GM12874 (cell line): ENCODE measurements at regions not wholly inside any gene's neighbourhood (a gene's known extent, or its start where the extent isn't known, plus 50 kb on each side); places are given as distances from the start of the nearest gene placed in this dataset.

Source experiments
- TF ChIP-seq, protein P1 (sequence below): IDR thresholded peaks from 2 replicates; pipeline ENCODE4 v1.5.1; 2011; ENCODE audit warnings: low read depth, mild to moderate bottlenecking, control low read depth, low read length, moderate library complexity; ENCODE audit not compliant: insufficient read depth

DNA sequence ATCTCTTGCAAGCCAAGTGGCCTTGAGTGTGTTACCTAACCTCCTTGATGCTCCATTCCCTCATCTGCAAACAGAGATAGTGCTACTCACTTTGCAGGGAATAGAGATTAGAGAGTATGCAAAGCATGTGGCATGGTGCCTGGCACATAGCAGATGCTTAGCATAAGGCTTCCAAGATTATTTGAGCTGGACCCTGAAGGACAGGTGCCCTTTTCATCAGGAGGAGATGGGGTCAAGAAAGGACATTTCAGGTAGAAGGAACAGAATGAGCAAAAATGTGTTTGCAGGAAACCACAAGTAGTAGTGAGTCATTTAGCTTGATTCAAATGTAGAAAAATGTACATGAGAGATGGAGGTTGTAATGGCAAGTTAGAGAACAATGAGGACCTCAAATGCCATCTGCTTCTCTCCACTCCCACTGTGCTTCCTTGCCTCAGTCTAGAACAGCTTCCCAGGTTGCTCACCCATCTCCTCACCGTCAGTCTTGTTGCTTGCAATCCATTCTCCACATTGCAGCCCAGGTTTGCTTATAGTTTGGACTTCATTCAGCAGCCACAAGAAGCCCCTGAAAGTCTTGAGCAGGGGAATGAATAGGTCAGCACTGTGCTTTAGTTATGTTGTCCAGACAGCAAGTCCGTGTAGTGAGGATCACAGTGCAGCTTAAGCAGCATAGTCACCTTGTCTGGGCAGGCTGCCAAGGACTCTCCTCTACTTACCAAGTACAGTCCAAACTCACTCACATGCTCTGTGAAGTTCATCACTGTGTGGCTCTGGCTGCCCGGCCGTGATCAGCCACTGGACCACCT lies 536.3 kb upstream of the CCDC196 start:
- TF ChIP-seq, protein P1, sequence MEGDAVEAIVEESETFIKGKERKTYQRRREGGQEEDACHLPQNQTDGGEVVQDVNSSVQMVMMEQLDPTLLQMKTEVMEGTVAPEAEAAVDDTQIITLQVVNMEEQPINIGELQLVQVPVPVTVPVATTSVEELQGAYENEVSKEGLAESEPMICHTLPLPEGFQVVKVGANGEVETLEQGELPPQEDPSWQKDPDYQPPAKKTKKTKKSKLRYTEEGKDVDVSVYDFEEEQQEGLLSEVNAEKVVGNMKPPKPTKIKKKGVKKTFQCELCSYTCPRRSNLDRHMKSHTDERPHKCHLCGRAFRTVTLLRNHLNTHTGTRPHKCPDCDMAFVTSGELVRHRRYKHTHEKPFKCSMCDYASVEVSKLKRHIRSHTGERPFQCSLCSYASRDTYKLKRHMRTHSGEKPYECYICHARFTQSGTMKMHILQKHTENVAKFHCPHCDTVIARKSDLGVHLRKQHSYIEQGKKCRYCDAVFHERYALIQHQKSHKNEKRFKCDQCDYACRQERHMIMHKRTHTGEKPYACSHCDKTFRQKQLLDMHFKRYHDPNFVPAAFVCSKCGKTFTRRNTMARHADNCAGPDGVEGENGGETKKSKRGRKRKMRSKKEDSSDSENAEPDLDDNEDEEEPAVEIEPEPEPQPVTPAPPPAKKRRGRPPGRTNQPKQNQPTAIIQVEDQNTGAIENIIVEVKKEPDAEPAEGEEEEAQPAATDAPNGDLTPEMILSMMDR: no peak

DNA sequence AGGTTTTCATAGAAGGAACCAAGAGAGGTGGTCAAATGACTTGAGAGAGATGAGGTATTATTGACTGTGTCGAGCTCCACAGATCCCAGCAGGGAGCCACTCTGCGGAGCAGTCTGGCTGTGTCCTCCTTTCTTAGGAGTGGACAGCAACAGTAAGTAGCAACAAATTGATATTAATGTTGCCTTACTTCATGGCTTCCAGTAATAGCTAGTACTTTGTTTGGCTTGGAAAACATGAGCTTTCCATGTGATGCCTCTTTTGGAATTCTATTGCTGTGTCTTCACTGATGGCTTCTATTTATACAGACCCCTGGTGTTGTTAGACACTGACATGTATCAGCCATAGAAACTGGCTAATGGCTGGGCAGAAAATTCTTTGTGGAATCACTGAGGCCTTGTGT lies 531.2 kb upstream of the CCDC196 start:
- TF ChIP-seq, protein P1: no peak

DNA sequence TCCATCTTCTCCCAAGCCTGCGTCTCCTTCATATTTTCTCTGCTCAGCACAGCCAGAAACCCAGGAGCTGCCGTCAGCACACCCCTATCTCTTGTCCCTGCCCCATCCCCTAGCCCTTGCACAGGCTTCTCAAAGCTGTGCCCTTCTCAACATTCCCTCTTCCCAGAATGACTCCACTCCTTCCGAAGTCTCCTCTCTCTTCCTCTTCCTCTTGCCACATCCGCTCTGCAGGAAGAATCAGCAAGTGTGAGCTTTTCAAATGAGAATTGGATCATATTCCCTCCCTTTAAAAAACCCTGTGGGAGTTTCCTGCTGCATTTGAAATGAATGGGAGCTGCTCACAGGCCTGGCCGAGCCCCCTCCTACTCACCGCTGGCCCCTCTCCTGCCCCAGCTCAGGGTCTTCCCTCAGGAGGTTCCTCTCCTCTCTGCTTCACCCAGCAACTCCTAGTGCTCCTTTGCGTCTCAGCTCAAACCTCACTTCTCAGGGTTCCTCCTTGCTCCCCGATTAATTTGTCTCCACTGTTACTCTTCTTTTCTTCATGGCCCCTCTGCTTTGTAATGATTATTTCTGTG lies 528.5 kb upstream of the CCDC196 start:
- TF ChIP-seq, protein P1: no peak

DNA sequence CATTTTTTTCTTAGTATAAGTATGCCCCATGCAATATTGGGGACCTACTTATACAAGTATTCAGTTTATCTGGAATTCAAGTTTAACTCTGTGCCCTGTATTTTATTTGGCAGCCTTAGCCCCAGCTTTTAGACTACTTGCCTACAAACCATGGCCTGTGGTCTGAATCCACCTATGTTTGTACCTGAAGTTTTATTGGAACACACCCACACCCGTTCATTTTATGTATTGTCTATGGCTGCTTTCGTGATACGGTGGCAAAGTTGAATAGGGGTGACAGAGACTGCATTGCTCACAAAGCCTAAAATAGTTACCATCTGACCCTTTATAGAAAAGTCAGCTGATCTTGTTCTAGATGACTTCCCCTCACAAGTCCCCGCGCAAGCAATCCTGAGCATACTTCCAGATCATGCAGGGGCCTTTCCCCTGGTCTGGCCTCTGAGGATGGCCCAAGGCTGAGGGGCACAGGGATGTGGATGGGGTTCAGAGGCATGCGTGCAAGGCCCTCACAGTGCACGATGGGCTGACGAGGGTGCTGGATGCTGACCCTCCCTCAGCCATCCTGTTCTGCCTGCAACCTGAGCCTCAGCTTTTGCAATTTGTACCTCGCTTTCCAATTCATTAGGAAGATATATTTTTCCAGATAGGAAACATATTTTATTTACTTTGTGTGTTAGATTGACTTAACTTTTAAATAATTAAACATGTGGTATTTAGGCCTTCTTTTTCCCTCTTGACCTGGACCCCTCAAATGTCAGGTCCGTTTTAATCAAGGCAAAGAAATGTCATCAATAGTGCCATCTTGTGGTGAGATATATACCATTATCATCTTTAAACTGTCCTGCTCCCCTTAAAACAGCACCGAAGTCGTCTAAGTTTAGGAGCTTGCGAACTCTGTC lies 527.3 kb upstream of the CCDC196 start:
- TF ChIP-seq, protein P1: peak; percentile 8; the same call in 1 of the 2 replicates

DNA sequence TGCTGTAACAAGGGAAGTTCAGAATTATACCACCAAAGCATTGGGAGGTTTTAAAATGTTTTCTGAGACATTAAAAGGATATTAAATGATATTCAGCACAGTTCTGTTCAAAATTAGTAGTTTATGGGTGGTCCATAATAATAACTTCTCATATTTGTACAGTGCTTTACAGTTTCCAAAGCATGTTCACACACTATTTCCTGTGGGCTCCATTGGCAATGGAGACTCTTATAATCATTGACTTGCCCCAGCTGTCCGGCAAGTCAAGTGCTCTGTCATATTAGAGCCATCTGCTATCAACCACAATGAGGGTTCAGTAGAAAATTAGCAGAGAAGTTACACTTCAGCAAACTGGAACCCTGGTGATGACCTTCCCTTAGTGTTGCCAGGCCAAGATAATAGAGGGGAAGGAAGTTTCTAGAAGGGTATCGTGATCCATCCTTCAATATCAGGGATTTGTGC lies 526.6 kb upstream of the CCDC196 start:
- TF ChIP-seq, protein P1: no peak

DNA sequence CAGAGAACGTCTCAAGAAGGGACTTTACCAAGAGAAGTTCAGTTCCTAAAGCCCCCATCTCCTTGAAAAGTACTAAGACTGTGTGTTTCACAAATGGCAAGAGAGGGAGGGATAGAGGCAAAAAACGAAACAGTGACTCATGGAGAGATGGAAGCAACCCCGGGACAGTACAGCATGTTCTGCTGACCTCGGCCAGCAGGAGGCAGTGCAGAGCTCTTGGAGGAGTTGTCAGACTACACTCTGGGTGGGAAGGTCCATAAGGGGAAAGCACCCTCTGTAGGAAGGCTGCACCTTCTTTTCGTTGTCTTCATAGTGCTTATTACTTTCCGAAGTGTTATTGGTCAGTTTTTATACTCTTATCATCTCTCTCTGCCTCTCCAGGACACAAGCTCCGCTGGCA lies 525.2 kb upstream of the CCDC196 start:
- TF ChIP-seq, protein P1: peak; percentile 85

DNA sequence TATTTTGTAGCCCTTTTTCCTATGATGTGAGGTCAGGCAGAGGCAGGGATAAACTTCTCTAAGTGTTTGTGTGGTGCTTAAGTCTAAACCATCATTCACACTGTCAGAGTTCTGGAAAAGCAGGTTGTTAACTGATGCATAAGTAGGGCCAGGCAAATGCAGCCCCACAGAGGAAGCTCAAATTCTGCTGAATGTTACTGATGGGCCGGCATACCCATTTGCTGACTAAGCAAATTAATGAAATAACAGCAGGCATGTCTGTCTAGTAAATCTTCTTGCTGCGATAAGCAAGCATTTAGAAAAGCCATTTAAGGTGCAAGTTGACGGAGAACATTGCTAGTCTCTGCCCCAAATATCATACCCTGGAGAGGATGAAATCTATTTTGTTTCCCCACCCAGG lies 523.2 kb upstream of the CCDC196 start:
- TF ChIP-seq, protein P1: no peak
